Right cardiac atrium (tissue), 5 donors: ENCODE measurements at regions not wholly inside any gene's neighbourhood (a gene's known extent, or its start where the extent isn't known, plus 50 kb on each side); places are given as distances from the start of the nearest gene placed in this dataset.

ENCODE experiments used
- ATAC-seq, 2 donors: fragments of 200-7000 bp; cut with Tn5 transposase; one replicate each; pipeline versions ENCODE4 v1.8.0 to v1.9.1; 2020; ENCODE audit warnings: moderate library complexity in 2 of 2, mild to moderate bottlenecking in 1 of 2
- DNase-seq, 3 donors: peaks; one replicate each; pipeline ENCODE4 v3.0.0-alpha.2; 2020
- H3K27ac ChIP-seq: one replicate; pipeline ENCODE4 v1.5.1; 2013; ENCODE audit warnings: mild to moderate bottlenecking, low read length, control low read depth, moderate library complexity
- H3K27me3 ChIP-seq: one replicate; pipeline ENCODE4 v1.6.1; 2013; ENCODE audit not compliant: control insufficient read depth, insufficient read depth
- H3K4me1 ChIP-seq: one replicate; pipeline ENCODE4 v1.6.1; 2013; ENCODE audit warnings: low read length; ENCODE audit not compliant: control insufficient read depth, insufficient read depth
- H3K4me3 ChIP-seq: one replicate; pipeline ENCODE4 v1.5.1; 2013; ENCODE audit warnings: low read length, control low read depth
- H3K9me3 ChIP-seq: one replicate; pipeline ENCODE4 v1.6.1; 2013; ENCODE audit warnings: low read length; ENCODE audit not compliant: control insufficient read depth
- WGBS: extraction: QIAGEN DNeasy Blood & Tissue Kit; methylation state at CpG from one replicate; pipeline ENCODE4 v1.1.7; 2013; 5-methylcytosine and 5-hydroxymethylcytosine counted together
- intact Hi-C, 4 donors: fragments of 100-400 bp; cut with DNase I; formaldehyde crosslinking; loops; one replicate each; pipeline versions ENCODE4 v1.11.0 to v1.14.0; 2022 to 2023
- donor health status: healthy with polysubstance abuse.
- donor health status: DM: no; HTN: yes; CAD: no.
- donor health status: DM: no; HTN: no; CAD: no.
- donor health status: DM: no; HTN: yes; CAD: no; lungs with severe emphysema.
- donor health status: DM: yes; HTN: yes; CAD: no.

DNA sequence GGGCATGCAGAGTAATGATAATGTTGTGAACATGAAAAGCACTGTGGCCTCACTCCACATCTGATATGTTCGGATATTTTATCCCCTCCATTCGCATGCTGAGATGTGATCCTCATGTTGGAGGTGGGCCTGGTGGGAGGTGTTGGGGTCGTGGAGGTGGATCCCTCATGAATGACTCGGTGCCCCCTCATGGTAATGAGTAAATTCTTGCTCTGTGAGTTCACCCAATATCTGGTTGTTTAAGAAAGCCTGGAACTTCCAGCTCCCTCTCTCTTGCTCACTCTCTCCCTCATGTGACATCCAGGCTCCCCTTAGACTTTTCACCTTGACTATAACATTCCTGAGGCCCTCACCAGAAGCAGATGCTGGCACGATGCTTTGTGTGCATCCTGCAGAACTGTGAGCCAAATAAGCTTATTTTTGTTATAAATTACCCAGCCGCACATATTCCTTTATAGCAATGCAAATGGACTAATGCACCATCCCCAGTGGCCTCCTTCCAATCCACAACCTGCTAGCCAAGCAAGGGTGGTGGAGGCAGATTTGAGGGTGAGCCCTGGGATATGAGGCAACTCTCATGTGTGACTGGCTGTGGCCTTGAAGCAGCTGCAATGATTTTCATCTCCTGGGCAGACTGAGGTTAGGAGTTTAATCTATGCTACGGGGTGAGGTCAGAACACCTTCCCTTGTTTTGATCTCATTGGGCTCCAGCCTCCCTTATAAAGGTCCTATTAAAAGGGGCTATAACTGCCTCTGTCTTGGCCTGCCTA is 276.5 kb downstream of the ETS1 start:
- Histone ChIP-seq H3K9me3 (no peaks in the 10 kb centered on the region), H3K4me3 (no peak overlapping the region), H3K4me1 (no peaks in the 10 kb centered on the region), H3K27ac (no peak overlapping the region), H3K27me3 (no peaks in the 10 kb centered on the region)
- WGBS = 91% methylated on average over 7 of the region's 7 CpGs
- intact Hi-C loops = no loop called here
- ATAC-seq (no peak), DNase-seq (no peak)

DNA sequence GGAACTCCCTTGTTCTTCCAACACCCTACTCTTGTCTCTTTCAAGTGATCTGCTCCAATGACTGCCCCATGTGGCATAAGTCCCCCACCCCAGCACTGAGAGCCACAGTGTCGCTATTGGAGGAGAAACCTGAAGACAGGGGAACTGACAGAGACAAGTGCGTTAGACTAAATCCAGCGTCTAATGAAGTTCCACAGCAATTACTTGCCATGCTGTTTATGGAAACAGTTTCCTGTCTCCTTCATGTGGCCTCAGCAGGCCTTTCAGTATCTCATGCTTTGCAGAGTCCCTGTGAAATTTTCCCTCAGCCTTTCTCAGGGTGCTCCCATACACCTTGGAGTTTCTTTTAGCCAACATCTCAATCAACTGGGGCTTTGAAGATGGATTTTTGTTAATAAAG is 277.4 kb downstream of the ETS1 start:
- Histone ChIP-seq H3K4me1 (no peaks in the 10 kb centered on the region), H3K27me3 (no peaks in the 10 kb centered on the region), H3K9me3 (no peaks in the 10 kb centered on the region), H3K4me3 (no peak overlapping the region), H3K27ac (no peak overlapping the region)
- no peak for DNase-seq
- ATAC-seq = no peak
- intact Hi-C loops = no loop called here
- 82% methylated on average over 3 of the region's 3 CpGs for WGBS

DNA sequence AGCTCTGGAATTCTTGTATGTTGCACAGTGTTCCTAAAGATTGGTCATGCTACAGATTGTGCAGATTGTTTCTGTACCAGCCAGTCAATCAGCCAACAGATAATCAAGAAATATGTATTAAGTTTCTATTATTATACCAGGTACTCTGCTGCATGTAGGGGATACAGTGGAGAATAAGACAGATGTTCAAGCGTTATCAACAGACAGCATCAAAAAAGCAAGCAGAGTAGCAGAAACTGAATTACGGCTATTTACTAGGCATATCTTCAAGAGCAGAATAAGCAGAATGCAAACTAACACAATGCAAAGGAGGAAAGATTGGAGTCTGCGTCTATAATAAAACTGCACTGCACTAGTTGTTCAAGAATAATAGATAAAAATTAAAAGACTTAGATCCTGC is 278.6 kb downstream of the ETS1 start:
- Histone ChIP-seq H3K27ac (no peak overlapping the region), H3K27me3 (no peaks in the 10 kb centered on the region), H3K4me3 (no peak overlapping the region), H3K9me3 (no peaks in the 10 kb centered on the region), H3K4me1 (no peaks in the 10 kb centered on the region)
- DNase-seq (no peak), ATAC-seq (no peak)
- WGBS = 95% methylated on average over 3 of the region's 3 CpGs
- intact Hi-C loops = no loop called here

DNA sequence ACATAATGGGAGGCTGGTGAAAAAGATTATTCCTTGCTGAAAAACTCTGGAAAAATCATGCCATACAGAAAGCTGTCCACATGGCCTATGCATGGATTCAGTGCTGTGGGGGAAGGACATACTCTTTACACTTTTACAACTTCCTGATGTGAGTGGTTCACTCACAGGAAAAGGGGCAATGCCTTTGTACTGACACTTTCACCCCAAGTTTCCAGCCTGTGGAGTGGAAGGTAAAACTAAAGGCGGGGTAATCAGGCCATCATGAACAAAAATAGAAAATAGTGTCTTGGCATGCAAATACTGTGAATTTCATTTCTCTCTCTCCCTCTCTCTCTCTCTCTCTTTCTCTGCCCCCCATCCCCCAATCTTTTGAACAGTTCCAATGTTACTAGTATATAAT is 281.8 kb downstream of the ETS1 start:
- no peak overlapping the region for H3K27ac ChIP-seq
- no peaks in the 10 kb centered on the region for H3K4me1 ChIP-seq
- H3K27me3 ChIP-seq = no peaks in the 10 kb centered on the region
- 98% methylated on average over 1 of the region's 1 CpG for WGBS
- ATAC-seq = no peak
- intact Hi-C loops = no loop called here
- H3K4me3 ChIP-seq = no peak overlapping the region
- no peak for DNase-seq
- H3K9me3 ChIP-seq = no peaks in the 10 kb centered on the region

DNA sequence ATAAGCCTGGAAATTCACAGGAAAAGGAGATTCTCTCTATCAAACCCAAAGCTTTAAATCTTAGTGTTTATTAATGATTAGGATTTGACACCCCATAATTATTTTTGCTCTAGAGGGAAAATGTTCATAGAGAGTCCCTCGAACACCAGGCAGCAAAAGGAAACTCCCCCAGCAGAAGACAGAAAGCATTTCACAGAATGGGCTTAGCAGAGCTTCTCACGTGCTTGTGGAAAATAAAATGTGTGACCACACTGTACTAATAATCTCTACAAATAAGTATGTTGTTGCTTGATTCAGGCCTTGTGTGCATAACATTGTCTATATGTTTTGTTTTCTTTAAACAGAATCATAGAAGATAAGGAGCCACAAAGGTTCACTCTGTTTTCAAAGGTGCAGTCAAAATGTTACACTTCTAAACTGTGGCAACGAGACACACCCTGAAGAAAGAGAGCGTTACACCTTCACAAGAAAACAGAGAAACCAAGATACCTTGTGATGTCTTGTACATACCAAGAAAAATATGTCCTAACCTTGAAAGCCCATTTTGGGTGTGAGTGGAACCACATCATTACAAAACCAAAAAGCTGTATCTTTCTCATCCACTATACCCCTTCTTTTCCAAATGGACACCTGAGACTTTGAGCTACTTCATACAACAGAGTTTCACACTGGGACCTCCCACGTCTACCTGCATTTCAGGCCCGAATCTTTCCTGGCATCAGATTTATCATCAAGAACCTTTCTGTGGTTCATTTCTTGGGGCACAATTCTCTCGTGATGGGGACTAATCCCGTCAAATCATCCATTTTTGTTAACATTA is 282.5 kb downstream of the ETS1 start:
- H3K27ac ChIP-seq = no peak overlapping the region
- H3K9me3 ChIP-seq = no peaks in the 10 kb centered on the region
- ATAC-seq (no peak), DNase-seq (no peak)
- no peaks in the 10 kb centered on the region for H3K27me3 ChIP-seq
- intact Hi-C loops = no loop called here
- H3K4me3 ChIP-seq = no peak overlapping the region
- WGBS = 86% methylated on average over 8 of the region's 8 CpGs
- H3K4me1 ChIP-seq = no peaks in the 10 kb centered on the region

DNA sequence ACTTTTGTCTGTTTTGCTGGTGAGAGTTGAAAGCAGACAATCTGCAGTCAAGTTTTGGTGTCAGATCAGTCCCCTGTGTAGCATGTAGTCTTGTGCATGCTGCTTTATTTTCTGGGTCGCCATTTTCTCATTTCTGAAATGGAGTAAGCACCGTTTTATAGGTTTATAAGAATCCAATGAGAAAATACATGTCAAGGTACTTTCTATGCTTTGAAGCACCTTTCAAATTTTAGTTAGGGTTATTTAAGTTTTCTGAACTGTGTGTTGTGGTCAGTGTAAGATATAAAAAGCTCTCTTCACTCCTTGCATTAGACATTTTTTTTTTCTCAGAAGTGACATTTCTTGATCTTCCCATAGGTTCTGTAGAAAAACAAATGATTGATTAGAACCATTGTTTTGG is 283.2 kb downstream of the ETS1 start:
- Histone ChIP-seq H3K27ac (no peak overlapping the region), H3K9me3 (no peaks in the 10 kb centered on the region), H3K27me3 (no peaks in the 10 kb centered on the region), H3K4me1 (no peaks in the 10 kb centered on the region), H3K4me3 (no peak overlapping the region)
- intact Hi-C loops = no loop called here
- ATAC-seq (no peak), DNase-seq (no peak)
- WGBS = 93% methylated on average over 2 of the region's 2 CpGs

DNA sequence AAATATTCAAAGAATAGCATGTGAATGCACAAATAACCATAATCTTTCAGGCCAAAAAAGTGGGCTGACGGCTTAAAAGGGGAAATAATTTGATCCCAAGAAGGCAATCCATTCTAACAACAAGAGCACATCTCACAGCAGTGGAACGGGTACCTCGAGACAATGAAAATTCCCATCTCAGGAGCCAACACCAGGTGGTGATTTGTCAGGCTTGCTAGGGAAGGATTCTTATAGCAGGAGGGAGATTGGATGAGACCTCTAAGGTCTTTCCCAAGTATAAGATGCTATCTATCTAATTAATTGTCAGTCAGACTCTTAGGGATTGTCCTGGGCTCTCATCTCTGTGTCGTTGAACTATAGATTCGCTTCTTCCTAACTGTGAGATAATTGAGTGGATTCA is 284.0 kb downstream of the ETS1 start:
- no peaks in the 10 kb centered on the region for H3K9me3 ChIP-seq
- H3K4me3 ChIP-seq = no peak overlapping the region
- ATAC-seq (no peak), DNase-seq (no peak)
- intact Hi-C loops = no loop called here
- WGBS = 95% methylated on average over 5 of the region's 5 CpGs
- no peak overlapping the region for H3K27ac ChIP-seq
- H3K4me1 ChIP-seq = no peaks in the 10 kb centered on the region
- no peaks in the 10 kb centered on the region for H3K27me3 ChIP-seq

DNA sequence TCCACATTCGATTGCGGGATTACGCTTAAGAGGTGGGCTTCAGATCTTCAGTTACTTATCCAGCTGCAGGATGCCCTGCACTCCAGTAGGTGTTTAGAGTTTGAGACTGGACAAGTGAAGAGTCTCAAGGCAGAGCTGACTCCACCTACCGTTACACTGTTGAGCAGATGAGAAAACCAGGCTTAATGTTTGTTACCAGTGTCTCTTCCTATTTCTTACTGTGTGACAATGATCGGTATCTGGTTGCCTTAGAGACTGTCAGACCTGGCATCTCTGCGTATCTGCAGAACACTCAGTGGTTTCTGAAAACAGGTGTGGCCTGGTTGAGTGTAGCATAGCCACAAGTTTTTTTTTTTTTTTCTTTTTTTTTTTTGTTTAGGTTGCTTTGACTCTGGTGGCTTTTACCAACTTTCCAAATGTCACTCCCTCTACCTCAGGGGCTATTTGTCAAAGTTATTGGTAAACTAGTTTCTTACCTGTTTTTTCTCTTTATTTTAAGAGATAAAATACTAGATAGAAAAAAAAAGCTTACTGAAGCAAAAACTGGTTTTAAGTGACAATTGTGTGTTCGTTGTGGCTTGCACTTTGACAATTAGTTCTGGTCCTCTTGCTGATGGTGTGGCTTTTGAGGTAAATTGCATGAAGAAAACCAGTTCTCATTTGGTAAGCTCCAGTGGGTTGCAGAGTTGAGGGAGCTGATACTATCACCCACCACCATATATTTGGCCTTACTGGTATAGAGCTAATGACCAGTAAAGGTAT is 284.8 kb downstream of the ETS1 start:
- intact Hi-C loops = no loop called here
- Histone ChIP-seq H3K27ac (no peak overlapping the region), H3K27me3 (no peaks in the 10 kb centered on the region), H3K4me1 (no peaks in the 10 kb centered on the region), H3K4me3 (no peak overlapping the region), H3K9me3 (no peaks in the 10 kb centered on the region)
- DNase-seq (no peak), ATAC-seq (peak in 1 of 2 donors; percentile 48)
- 78% methylated on average over 7 of the region's 7 CpGs for WGBS

DNA sequence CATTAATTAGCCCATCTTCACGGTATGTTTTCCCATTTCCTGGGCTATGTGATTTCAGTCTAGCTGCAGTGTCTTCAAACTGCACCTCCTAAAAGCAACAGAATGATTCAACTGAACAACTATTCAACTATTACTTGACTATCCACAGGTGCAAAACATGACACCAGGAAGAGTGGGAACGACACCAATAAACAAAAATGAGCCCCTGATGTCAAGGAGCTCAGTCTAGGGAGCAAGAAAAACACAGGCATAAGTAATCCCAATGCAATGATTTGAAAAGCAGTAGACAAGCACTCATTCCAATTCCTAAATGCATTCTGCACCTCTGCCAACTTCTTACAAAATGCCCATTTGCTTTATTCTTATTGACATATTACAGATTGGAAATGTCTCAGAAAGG is 285.6 kb downstream of the ETS1 start:
- no peak for DNase-seq
- Histone ChIP-seq H3K4me1 (peaks cover 2% of the 10 kb centered on the region), H3K27me3 (no peaks in the 10 kb centered on the region), H3K27ac (no peak overlapping the region), H3K9me3 (no peaks in the 10 kb centered on the region), H3K4me3 (no peak overlapping the region)
- WGBS = 82% methylated on average over 2 of the region's 2 CpGs
- no peak for ATAC-seq
- intact Hi-C loops = no loop called here

DNA sequence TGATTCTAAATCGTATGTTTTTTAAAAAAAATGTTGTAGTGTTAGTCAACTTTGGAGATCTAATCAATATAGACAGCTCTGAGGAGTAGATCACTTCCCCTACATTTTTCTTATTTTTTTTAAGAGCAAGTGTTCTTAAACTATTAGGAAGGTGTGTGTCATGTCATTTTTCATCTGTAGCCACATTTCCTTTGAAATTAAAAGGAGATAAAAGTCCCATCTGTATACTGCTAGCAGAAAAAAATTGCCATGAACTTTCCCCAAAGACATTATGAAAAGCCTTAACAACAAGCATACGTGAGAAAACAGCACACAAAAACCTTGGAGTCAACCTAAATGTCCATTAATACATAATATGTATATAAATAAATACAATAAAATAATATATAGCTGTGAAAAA is 286.6 kb downstream of the ETS1 start:
- intact Hi-C loops = no loop called here
- H3K4me1 ChIP-seq = peaks cover 2% of the 10 kb centered on the region
- no peak overlapping the region for H3K4me3 ChIP-seq
- no peaks in the 10 kb centered on the region for H3K9me3 ChIP-seq
- DNase-seq (no peak), ATAC-seq (no peak)
- H3K27me3 ChIP-seq = no peaks in the 10 kb centered on the region
- WGBS = 89% methylated on average over 2 of the region's 2 CpGs
- H3K27ac ChIP-seq = no peak overlapping the region

DNA sequence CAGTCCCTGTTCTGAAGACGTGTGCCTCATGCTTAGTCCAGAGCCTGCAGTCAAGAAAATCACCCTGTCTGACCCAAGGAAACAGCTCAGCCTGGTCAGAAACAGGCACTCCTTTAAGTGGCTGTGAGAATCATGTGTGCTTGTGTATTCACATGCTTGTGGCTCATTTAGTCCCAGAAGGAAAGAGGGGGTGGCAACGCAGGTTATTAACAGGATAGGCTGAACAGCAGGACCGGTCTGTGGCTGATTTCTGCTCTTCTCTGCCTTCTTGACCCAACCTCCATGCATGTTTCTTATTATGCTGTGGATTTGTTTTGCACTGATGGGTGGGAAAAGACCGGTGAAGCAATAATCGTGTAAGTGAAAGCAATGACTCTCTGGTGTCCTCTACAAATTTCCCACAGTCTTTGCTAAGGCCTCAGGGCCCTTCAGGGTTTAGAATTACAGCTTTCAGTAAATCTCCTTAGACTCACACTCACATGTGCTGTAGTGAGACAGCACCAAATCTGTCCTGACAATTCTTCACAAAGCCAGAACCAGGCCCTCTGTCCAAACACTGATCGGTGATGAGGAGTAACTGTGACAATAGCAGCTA is 288.1 kb downstream of the ETS1 start:
- no peaks in the 10 kb centered on the region for H3K27me3 ChIP-seq
- intact Hi-C loops = loop anchor here in 2 of 4 donors (10.0 kb wide), 2 partner anchors 256 to 536 kb away; no protein-coding TSS in a partner anchor
- ATAC-seq (peak; percentile 11 to 25), DNase-seq (no peak)
- H3K4me3 ChIP-seq = no peak overlapping the region
- peaks cover 2% of the 10 kb centered on the region for H3K4me1 ChIP-seq
- 60% methylated on average over 6 of the region's 6 CpGs for WGBS
- peak overlapping the region; percentile 21 for H3K27ac ChIP-seq
- H3K9me3 ChIP-seq = no peaks in the 10 kb centered on the region
